ENCODE measurements at regions not wholly inside any gene's neighbourhood (a gene's known extent, or its start where the extent isn't known, plus 50 kb on each side); places are given as distances from the start of the nearest gene placed in this dataset.

DNA sequence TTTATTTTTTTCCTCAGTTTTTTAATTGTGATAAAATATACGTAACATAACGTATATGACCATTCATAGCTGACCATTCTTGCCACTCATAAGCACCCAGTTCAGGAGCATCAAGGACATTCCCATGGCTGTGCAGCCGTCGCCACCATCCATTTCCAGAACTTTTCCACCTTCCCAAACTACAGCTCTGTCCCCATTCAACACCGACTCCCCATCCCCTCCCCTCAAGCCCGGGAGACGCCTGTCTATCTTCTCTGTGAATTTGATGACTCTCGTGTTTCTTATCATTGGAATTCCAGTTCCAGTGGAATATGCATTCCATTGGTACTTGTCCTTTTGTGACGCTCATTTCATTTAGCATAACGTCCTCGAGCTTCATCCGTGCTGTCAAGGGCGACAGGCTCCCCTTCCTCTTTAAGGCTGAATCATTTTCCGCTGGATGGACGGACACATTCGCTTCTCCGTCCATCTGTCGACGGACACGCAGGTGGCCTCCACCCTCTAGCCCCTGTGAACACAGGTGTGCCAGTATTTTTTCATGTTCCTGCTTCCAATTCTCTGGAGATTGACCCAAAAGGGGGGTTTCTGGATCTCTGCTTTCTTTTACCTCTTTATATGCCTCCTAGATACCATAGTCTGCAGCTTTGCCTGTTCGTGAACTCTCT, 88.1 kb downstream of the YTHDF1 start:
- DNase-seq, result no peak

DNA sequence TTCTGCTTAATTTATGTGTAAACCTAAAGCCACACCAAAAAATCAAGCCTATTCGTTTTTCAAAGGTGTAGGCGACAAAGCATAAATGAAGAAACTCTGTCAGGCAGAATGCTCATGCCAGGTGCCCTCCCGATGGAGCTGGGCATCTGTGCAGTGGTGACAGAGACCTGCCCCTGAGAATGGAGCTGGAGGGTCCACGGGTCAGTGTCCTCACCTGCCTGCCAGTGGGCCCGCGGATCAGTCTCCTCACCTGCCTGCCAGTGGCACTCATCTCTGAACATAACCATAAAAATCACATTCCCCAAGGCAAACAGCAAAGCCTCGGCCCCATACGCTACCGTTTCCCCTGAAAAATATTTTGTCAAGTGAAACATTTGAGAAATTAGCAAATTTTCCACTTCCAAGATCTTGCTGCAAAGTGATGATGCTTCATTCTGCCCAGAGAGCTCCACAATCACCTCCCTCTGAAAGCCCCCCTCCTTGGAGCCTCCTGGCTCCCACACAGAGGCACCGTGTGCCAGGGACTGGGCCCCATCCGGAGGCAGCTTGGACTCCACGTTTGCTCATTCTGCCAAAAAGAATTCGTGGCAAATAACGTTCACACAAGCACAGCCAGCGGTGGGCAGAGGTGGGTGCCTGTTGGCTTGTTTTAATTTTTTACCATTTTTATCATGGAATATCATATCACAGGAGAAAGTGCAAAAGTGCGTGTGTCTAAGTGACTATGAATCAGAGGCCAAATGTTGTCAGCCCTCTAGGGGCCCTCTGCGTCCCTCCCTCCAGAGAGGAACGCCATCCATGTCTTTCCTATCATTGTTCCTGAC, 88.8 kb downstream of the YTHDF1 start:
- DNase-seq, result no peak

DNA sequence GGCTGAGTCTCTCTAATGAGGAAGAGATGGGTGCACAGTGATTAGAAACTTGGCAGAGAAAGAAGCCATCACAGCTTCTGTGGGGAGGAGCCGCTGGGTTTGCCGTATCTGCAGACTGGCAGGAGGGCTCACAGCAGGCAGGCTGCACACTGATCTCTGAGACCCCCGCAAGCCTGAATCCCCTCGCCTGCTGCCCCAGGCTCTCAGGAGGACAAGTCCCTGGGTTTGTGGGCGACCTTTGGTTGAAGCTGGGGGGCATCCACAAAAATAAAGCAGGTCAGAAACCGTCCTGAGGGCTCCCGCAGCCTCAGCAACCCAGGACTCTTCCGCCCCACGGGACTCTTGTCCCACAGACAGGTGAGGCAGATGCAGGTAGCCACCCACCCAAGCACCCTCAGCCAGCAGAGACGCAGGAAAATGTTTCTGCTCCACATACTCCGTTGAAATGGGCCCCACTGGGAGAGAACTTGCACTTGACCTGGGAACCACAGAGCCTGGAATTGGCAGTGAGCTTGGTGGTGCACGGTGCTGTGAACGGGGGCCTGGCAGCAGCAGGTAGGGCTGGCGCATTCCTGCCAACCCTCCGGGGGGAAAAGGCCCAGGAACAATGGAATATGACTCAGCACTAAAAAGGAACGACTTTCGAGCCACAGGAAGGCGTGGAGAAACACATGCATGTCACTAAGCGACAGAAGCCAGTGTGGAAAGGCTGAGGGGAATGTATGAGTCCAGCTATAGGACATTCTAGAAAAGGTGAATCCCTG, 89.9 kb downstream of the YTHDF1 start:
- no peak for DNase-seq

DNA sequence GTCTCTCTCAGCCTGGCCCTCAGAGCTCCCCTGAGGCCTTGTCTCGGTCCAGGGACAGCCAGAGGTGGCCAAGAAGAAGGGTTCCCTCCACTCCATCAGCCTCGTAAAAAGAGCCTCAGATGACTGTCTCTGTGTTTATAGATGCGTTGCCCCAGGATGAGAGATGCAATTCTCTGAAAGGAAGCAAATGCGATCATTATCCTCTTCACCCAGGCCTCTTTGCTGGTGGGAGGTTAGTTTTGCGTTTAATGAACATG, 90.4 kb downstream of the YTHDF1 start:
- DNase-seq, result no peak

DNA sequence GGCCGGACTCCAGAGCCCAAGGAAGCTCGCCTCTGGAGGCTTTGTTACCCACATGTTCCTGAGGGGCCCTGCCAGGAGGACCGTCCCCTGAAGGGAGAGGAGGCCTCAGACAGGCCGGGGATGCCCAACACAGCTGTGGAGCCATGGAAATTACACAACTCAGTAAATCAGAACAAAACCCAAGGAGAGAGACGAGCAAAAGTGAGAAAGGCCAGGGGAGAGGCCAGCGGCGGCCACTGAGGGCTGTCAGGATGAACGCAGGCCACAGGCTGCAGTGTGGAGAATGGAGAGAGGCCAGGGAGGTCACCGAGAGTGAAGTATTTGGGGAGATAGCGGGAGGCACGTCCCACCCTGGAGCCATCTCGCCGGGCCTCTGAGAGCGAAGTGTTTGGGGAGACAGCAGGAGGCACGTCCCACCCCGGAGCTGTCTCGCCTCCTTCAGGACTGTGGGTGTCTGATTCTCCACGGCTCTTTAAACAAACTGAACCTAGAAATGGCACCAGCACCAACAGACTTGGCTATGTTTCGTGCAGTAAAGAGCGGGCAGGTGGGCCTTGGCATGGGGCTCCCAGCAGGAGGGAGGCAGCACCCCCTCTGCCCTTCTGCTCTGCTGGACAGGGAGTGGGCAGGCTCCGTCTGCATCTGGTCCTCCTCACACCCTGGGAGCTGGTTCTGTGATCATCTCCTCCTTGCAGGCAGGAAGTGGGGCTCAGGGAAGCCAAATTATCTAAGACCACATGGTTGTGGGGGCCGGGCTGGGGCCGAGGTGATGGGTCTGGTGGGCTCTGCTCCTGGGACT, 91.0 kb downstream of the YTHDF1 start:
- DNase-seq, result no peak

DNA sequence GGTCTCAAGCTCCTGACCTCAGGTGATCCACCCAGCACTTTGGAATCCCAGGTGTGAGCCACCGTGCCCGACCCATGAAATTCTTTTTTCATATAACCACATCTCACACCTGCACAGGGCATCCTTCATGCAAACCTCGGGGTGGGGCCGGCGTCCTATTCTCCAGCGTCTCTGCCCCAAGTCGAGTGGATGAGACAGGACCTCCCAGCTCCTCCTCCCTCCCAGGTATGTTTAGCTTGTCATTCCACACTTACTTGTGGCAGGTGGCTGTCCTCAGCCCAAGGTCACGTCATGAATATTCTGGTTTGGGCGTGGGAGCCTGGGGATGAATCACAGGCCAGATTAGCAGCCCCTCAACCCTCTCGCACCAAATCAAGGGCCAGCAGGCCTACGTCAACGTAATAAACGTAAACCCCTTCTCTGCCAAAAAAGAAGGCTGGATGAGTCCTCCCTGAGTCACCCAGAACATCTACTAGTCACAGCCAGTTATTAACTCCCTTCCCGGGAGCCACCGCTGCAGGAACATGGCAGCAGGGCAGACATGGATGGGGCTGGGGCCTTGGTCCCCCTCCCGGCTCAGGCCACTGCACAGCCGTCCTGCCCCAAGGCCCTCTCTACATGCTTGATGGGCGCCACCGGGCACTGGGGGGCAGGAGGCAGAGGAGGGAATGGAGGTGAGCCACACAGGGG, 91.7 kb downstream of the YTHDF1 start:
- DNase-seq, result no peak

DNA sequence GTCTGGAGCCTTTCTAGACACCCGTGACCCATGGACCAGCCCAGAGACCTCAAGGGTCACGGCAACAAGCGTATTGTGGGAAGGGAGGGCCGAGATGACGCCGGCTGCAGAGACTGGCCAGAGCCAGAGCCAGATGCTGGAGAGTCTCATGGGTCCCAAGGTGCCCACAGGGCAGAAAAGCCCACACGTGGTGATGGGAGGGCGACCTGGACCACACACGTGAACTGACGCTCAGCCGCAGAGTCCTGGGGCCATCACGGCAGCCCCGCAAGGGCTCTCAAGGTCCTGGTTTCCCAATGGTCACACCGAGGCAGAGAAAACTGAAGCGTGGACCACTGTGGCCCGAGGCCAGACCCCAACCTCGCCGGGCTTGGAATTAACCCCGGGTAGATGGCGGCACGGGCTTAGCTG, 92.6 kb downstream of the YTHDF1 start:
- no peak for DNase-seq

DNA sequence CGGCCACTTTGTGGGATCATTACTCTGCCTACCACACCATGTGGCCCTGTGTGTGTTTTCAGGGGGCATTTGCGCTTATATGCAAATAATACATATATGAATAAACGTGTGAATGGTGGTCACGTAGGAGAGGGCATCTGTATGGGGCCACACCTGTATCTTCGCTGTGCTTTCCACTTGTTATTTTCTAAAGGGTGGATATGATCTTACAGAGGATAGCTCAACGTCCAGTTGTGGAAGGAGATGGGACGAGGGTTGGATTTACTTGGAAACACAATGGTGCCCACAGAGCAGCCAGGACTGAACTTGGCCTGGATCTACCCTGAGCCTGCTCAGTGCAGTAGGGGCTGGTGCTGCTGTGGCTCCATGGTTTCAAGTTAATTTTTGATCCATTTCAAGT, 93.3 kb downstream of the YTHDF1 start:
- DNase-seq, result no peak

DNA sequence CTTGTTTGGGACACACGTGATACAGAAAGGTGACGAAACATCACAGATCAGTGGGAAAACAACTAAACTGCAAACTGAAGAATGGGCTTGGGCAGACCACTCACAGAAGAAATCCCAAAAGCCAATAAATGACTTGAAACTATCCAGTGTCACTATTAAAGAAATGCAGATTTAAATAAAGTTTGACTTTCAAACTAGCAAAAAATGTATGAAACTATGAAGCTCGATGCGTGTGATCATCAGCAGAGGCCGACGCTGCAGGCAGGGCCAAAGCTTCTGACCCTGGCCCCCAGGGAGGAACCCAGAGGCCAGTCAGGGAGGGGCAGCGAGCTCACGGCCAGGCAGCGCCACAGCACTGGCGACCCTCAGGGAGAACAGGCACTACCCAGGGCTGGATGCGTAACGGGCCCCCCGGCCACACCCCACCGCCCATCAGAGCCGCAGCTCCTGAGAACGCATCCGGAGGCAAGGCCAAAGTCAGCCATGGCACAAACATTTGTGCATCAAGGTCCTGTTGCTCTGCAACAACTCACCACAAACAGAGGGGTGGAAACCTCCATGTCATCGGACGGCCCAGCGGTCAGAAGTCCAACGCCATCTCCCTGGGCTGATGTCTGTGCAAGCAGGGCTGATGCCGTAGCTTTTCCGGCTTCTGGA, 94.1 kb downstream of the YTHDF1 start:
- DNase-seq, result no peak

DNA sequence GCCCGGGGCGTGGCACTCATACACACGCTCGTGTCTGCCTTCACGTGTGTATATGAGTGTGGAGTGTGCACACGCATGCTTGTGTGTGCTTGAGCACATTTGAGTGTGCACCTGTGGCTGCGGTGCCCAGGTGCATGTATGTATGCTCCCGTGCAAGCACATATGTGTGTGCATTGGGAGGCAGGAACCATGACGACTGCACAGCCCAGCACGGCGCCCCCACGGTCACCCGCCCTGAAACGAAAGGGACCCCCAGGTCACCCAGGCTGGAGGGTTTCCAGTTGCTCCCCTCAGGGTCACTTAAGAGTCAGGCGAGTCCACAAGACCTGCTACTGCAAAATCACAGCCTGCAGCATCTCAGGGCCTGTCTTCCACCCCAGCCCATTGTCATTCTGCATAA, 94.7 kb downstream of the YTHDF1 start:
- DNase-seq, result no peak

DNA sequence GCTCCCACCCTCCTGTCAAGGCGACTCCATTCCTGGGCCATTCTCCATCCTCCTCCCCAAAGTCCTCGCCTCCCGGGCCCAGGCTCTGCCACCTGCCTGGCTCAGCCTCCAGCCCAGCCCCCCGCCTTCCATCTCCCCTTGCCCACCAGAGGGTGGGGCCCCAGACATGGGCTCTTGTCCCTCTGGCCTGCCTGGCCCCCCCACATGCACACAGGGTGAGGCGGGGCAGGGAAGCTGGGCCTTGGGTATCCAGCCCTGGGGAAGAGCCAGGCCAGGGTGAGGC, 95.2 kb downstream of the YTHDF1 start:
- DNase-seq, result no peak

DNA sequence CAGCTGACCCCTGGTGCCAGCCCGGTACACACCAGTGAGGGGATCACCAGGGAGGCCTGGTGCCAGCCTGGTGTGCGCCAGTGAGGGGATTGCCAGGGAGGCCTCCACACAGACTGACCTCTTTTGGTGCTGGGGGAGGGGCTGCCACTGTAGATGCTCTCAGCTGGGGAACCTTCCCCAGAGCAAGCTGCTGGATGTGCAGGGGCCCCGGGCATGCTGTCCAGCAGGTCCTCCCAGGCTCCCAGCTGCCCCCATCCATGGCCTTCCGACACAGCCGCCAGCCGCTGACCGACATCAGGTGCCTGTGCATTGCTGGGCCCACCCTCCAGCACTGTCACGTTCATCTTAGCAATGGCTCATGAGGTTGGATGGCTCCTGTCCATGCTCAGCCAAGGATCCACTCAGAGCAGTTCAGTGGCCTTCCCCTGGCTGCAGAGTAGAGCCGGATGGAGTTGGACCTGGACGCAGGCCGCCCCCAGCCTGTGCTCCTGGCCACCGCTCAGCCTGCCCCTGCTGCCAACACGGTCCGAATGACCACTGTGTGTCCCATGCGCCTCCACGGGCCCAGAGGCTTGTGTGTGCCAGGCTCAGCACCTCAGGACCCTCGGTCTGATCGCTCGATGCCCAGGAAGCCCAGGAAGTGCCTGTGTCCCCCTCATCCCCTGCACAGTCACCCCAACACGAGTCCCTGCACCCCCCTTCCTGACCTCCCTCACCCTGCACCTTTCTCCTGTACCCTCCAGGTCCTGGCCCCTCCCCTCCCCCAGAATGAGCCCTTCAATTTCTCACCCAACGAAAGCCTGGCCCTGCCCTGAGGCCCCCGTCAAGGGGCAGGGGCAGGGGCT, 95.7 kb downstream of the YTHDF1 start:
- no peak for DNase-seq

DNA sequence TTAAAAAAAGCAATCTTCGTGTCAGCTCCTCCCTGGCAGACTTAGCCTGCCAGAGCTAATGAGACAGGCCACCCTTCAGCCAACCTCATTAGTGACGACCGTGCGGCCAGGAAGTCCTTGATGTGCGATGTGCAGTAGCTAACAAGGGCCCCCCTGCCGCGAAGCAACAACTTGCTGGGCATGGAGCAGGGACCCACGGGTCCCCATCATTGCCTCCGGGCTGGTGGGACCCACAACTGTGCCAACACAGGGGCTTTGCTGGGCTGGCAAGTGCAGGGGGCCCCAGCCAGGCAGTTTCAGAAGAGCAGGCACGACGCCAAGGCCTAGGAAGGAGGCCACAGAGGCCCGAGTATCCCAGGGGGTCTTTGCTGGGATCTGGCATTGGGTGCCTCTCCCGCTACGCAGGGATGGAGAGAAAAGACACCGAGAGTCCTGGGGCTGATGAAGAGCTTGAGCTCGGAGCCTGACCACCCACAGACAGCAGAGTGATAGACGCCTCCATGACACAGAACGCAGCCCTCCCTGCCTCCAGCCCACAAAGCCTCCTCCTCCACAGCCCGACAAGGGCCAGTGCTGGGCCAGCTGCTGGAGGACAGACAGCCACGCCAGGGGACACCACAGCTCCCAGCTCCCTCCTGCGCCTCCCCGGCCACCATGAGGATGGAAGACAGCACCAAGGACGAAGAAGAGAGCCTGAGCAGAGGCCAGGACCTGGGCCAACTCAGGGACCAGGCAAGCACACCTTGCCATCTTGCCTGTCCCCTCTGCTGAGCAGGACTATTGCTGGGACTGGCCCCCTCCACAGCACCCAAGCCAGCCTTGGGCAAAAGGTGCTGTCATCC, 96.6 kb downstream of the YTHDF1 start:
- no peak for DNase-seq

DNA sequence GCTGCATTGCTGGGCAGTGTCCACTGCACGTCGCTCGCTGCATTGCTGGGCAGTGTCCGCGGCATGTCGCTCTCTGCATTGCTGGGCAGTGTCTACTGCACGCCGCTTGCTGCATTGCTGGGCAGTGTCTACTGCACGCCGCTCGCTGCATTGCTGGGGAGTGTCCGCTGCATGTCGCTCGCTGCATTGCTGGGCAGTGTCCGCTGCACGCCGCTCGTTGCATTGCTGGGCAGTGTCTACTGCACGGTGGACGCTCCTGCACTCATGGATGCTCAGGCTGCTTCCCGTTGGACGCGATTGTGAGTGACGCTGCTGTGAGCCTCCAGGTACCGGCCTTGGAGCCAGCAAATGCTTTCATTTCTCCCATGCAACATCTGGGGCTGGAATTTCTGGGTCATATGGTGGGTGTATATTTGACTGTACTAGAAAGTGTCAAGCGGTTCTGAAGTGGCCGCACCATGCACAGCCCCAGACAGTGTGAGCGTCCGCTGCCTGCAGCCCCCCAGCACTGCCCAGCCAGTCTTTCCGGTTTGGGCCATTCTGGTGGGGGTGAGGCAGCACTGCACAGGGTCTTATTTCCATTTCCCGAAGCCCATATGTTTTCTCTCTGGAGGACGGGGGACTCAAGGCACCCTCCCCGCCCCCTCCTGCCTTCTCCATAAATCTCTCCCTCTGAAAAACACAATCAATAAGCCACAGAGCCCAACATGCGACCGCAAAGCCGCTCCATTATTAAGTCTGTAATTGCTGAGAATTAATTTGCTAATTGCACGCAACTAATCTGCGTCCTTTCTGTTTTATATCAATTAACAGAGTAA, 97.4 kb downstream of the YTHDF1 start:
- DNase-seq, result no peak

DNA sequence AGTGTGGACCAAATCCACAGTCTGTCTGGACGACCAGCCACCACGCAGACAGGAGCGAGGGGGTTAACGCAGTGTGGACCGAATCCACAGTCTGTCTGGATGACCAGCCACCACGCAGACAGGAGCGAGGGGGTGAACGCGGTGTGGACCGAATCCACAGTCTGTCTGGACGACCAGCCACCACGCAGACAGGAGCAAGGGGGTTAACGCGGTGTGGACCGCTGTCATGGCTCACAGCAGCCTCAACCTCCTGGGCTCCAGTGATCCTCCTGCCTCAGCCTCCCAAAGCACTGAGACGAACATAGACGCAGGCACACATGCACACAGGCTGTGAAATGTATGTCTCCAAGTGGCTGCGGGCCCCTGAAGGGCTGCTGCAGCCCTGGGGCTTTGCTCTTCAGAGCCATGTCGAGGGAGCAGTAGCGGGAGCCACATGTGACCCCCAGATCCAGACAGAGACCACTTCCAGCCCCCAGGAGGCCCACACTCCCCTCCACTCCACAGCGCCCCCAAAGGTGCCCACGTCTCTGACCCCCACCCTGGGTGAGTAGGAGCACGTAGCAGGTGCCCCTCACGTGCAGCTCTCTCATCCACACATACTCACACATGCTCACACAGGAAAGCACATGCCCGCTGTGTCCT, 98.1 kb downstream of the YTHDF1 start:
- DNase-seq, result no peak

DNA sequence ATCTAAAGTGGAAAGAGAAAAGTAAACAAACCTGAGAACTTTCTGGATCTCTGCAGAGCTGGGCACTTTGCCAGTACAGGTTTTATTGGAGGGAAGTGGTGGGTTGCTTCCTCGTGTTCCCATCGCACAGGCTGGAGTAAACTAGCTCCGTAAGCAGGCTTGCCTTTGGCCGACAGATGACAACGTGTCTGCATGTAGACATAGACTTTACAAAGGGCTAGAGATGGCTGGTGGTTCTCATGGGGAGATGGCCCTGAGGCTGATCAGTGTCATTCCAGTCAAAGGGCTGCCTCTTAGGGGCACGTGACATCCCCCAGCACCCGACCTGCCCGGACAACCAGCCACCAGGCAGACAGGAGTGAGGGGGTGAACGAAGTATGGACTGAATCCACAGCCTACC, 98.8 kb downstream of the YTHDF1 start:
- DNase-seq, result no peak

DNA sequence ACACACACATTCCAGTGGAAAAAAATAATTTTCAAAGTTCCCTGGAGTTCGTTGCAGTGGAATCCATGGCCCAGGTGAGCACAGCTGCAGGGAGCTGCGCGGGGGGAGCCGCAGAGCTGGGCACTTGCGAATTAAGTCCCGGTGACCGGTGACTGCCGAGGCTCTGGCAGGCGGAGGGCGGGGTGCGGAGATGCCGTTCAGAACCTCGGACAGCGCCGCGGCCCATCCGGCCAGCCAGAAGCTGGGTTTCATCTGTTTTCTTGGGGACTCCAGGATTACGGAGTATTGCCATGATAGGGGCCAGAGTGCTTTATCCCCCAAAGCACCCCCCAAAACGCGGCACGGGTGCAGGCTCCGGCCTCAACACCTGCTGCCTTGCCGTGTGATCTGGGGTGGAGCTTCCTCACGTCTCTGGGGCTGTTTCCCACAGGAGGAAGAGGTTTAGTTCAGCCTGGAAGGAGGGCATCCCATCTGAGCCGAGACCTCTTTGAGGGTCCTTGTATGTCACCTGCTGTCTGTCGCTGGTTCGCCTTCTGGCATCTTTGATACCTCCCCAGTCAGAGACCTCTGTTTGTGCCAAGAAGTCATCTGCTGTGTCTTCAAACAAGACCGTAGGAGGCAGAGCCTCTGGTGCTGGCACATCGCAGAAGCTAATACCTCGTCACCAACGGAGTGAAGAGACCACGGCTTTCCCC, 99.4 kb downstream of the YTHDF1 start:
- no peak for DNase-seq

DNA sequence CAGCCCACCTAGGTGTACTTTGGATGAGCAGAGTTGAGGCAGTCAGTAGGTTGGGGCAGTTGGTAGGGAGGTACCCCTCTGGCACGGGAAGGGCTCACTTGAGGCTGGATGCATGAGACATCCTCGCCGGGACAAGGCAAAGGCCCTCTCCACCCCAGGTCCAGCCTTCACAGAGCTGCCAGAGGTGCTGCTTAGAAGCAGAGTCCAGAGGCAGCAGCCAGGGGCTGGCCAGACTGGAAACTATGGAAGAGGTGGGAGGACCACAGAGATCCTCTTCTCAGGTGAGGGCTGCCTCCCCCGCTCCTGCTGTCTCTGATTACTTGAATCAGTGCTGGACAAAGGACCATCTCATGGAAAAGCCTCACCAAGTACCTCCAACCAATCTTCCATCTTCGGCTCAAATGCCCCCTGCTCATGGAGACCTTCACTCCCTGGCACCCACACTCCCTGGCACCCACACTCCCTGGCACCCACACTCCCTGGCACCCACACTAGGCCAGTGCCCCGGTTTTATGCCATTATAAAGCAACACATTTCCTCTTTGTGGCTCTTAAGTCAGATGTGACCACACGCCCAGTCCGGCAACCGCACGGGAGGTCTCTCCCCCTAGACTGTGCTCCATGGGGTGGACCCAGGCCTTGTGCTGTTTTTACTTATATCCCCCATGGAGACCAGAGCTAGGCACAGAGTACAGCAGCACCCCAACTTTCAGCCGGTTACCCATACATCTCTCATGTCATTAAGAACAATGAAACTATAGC, 100.1 kb downstream of the YTHDF1 start:
- DNase-seq, result no peak

All from activated CD4-positive, alpha-beta T cell treated with anti-CD3 and anti-CD28 coated beads, Interleukin-10, Interleukin-2, amounts not matched to agents 100 ng/mL and 50 ng/mL, durations not matched to agents 16 hours and 8 hours (primary cell).